ENCODE measurements at regions not wholly inside any gene's neighbourhood (a gene's known extent, or its start where the extent isn't known, plus 50 kb on each side); places are given as distances from the start of the nearest gene placed in this dataset.

DNA sequence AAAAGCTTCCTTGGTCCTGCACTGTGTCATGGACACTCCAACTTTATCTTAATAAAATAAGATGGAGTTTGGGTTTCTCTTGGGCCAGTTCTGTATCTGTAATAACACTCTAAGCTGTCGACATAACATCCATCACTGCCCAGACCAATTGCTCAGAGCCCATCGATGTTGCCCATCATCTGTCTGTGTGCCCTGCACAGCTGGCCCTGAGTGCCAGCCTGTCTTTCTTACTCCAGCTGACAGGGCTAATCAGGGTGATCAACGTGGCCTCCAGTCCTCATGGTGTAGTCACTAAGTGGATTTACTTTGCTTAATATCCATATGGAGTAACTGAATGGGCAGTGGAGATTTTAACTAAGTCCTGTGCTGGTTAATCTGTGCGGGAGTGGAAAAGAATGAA lies 419.8 kb upstream of the TPM1 start:
- no TSS peak for BruUV-seq (replicated peaks)
- no peak for TF ChIP-seq EZH2phosphoT487 (IDR thresholded peaks at IDR 0.05; ENCODE audit: borderline replicate concordance, low read depth, low read length)
- TF ChIP-seq, protein P1, sequence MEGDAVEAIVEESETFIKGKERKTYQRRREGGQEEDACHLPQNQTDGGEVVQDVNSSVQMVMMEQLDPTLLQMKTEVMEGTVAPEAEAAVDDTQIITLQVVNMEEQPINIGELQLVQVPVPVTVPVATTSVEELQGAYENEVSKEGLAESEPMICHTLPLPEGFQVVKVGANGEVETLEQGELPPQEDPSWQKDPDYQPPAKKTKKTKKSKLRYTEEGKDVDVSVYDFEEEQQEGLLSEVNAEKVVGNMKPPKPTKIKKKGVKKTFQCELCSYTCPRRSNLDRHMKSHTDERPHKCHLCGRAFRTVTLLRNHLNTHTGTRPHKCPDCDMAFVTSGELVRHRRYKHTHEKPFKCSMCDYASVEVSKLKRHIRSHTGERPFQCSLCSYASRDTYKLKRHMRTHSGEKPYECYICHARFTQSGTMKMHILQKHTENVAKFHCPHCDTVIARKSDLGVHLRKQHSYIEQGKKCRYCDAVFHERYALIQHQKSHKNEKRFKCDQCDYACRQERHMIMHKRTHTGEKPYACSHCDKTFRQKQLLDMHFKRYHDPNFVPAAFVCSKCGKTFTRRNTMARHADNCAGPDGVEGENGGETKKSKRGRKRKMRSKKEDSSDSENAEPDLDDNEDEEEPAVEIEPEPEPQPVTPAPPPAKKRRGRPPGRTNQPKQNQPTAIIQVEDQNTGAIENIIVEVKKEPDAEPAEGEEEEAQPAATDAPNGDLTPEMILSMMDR (conservative IDR thresholded peaks at IDR 0.05; ENCODE audit: low read length) = no peak
- POLR2A ChIA-PET = no interaction called here
- no peak for DNase-seq (ENCODE audit: low spot score)
- CTCF ChIA-PET (ENCODE audit: unreplicated experiment) = no interaction called here
- H3K27ac ChIP-seq (ENCODE audit: low read depth, low read length, poor library complexity, severe bottlenecking) = no peak overlapping the region
- H3K4me2 ChIP-seq (ENCODE audit: low read length) = no peak overlapping the region
- H3K4me3 ChIP-seq (ENCODE audit: low read depth, low read length, poor library complexity, severe bottlenecking) = no peak overlapping the region
- no peaks in the 10 kb centered on the region for H3K4me1 ChIP-seq (ENCODE audit: insufficient read depth, low read length, poor library complexity, severe bottlenecking)
- H3K9me2 ChIP-seq (ENCODE audit: insufficient read depth, low read length) = no peaks in the 10 kb centered on the region
- H3K36me3 ChIP-seq (ENCODE audit: insufficient read depth, low read length) = no peaks in the 10 kb centered on the region
- H4K20me1 ChIP-seq (ENCODE audit: insufficient read depth, low read length) = no peaks in the 10 kb centered on the region
- H3K79me2 ChIP-seq (ENCODE audit: insufficient read depth, low read depth, low read length) = no peaks in the 10 kb centered on the region
- no peaks in the 10 kb centered on the region for H3K9me3 ChIP-seq (ENCODE audit: low read length)
- no peak overlapping the region for H2AFZ ChIP-seq (ENCODE audit: low read length)
- intact Hi-C loops (cut with micrococcal nuclease; ENCODE audit: unreplicated experiment) = no loop called here

DNA sequence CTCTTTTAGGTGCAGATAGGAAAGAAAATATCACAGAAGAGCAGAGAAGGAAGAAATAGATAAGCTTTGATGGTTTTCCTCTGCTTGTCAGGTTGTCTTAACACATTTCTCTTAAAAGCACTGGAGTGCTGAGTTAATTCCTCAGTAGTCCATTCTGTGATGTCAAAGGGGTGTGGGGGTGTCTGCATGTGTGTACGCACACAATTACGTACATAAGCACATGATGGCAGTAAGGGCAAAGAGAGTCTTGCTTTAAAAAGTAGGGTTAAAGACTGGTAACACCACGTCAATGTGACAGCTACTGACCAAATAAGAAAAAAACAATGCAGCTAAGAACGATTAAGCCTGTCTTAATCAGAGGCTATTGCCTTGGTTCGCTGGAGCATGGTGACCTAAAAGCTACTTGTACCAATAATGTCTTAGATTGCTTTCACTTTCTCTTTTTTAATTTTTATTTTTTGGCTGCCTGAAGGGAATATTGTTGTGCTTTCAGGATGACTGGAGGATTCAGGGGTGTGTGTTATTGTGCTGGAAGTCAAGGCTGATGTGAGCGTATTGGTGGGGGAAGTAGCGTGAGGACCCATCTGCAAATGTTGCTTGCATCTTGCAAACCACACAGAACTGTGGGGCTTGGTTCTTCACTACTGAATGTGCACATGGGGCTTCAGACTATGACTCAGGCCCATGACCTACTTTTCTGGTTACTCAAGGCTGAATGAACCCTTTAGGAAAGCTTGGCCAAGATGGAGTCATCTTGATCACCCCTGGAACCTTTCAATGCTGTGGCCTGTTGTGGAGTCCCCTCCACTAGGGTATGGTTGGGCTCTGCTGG lies 417.8 kb upstream of the TPM1 start:
- no peaks in the 10 kb centered on the region for H3K4me1 ChIP-seq (ENCODE audit: insufficient read depth, low read length, poor library complexity, severe bottlenecking)
- no peaks in the 10 kb centered on the region for H4K20me1 ChIP-seq (ENCODE audit: insufficient read depth, low read length)
- no peaks in the 10 kb centered on the region for H3K36me3 ChIP-seq (ENCODE audit: insufficient read depth, low read length)
- no peak overlapping the region for H3K4me2 ChIP-seq (ENCODE audit: low read length)
- H3K9me3 ChIP-seq (ENCODE audit: low read length) = no peaks in the 10 kb centered on the region
- ChIA-PET CTCF (ENCODE audit: unreplicated experiment) (no interaction called here), POLR2A (interaction anchor here (0.7 kb wide), 1 partner anchor 136 kb away, joined by 3 read pairs; no protein-coding TSS in a partner anchor)
- no peak overlapping the region for H3K27ac ChIP-seq (ENCODE audit: low read depth, low read length, poor library complexity, severe bottlenecking)
- no peak overlapping the region for H3K4me3 ChIP-seq (ENCODE audit: low read depth, low read length, poor library complexity, severe bottlenecking)
- H2AFZ ChIP-seq (ENCODE audit: low read length) = no peak overlapping the region
- no peak for DNase-seq (ENCODE audit: low spot score)
- no TSS peak for BruUV-seq (replicated peaks)
- no peaks in the 10 kb centered on the region for H3K9me2 ChIP-seq (ENCODE audit: insufficient read depth, low read length)
- no peaks in the 10 kb centered on the region for H3K79me2 ChIP-seq (ENCODE audit: insufficient read depth, low read depth, low read length)
- TF ChIP-seq, protein P1 (conservative IDR thresholded peaks at IDR 0.05; ENCODE audit: low read length) = no peak
- TF ChIP-seq EZH2phosphoT487 (IDR thresholded peaks at IDR 0.05; ENCODE audit: borderline replicate concordance, low read depth, low read length) = no peak
- intact Hi-C loops (cut with micrococcal nuclease; ENCODE audit: unreplicated experiment) = no loop called here

DNA sequence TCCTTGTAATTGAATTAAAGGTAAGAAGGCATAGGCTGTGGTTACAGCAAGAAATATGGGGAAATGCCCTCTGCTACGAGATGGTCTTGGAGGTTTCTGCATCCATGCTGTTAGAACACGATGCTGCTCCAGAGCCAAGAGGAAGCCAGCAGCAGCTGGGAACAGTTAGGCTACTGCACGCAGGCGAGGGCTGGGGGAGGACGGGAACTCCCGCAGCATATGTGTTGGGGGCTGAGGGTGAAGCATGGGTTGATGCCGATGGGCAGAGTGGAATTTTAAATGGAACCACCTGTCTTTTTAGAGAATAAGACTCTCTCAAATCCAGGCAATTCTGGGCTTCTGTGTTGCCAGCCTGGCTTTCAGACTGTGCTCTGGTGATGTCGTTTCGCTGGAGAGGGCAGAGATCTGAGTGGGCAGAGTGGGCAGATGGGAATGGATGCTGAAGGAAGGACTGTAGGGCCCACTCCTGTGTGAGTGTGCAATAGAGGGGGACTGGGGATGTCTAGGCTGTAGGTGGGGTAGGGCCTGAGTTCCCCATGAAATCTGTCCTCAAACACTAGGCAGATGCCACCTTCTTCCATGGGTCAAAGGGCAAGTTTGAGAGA lies 417.0 kb upstream of the TPM1 start:
- H3K9me3 ChIP-seq (ENCODE audit: low read length) = no peaks in the 10 kb centered on the region
- no peak overlapping the region for H3K4me2 ChIP-seq (ENCODE audit: low read length)
- TF ChIP-seq, protein P1 (conservative IDR thresholded peaks at IDR 0.05; ENCODE audit: low read length) = no peak
- TF ChIP-seq EZH2phosphoT487 (IDR thresholded peaks at IDR 0.05; ENCODE audit: borderline replicate concordance, low read depth, low read length) = no peak
- H4K20me1 ChIP-seq (ENCODE audit: insufficient read depth, low read length) = no peaks in the 10 kb centered on the region
- H2AFZ ChIP-seq (ENCODE audit: low read length) = no peak overlapping the region
- CTCF ChIA-PET (ENCODE audit: unreplicated experiment) = no interaction called here
- intact Hi-C loops (cut with micrococcal nuclease; ENCODE audit: unreplicated experiment) = no loop called here
- H3K27ac ChIP-seq (ENCODE audit: low read depth, low read length, poor library complexity, severe bottlenecking) = no peak overlapping the region
- no TSS peak for BruUV-seq (replicated peaks)
- no peaks in the 10 kb centered on the region for H3K36me3 ChIP-seq (ENCODE audit: insufficient read depth, low read length)
- H3K4me1 ChIP-seq (ENCODE audit: insufficient read depth, low read length, poor library complexity, severe bottlenecking) = no peaks in the 10 kb centered on the region
- H3K4me3 ChIP-seq (ENCODE audit: low read depth, low read length, poor library complexity, severe bottlenecking) = no peak overlapping the region
- no peak for DNase-seq (ENCODE audit: low spot score)
- H3K9me2 ChIP-seq (ENCODE audit: insufficient read depth, low read length) = no peaks in the 10 kb centered on the region
- POLR2A ChIA-PET = interaction anchor here (1.1 kb wide), 1 partner anchor 178 kb away, joined by 3 read pairs; no protein-coding TSS in a partner anchor
- no peaks in the 10 kb centered on the region for H3K79me2 ChIP-seq (ENCODE audit: insufficient read depth, low read depth, low read length)
